Activated CD8-positive, alpha-beta T cell treated with anti-CD3 and anti-CD28 coated beads for 36 hours (primary cell): ENCODE measurements at regions not wholly inside any gene's neighbourhood (a gene's known extent, or its start where the extent isn't known, plus 50 kb on each side); places are given as distances from the start of the nearest gene placed in this dataset.

ENCODE experiments used
- ATAC-seq: fragments of 200-7000 bp; cut with Tn5 transposase; one replicate; pipeline ENCODE4 v1.10.0; 2021; ENCODE audit warnings: mild to moderate bottlenecking, moderate library complexity
- CTCF ChIA-PET: fragments of 350-600 bp; sonication (Branson Sonifier 250); formaldehyde crosslinking; loops from one replicate; lab custom pipeline; 2021; ENCODE audit warnings: antibody characterized with exemption; lab: Charles Lee
- POLR2A ChIA-PET: fragments of 350-600 bp; sonication (Branson Sonifier 250); formaldehyde crosslinking; loops from one replicate; lab custom pipeline; 2021; ENCODE audit warnings: antibody characterized with exemption; lab: Charles Lee
- DNase-seq: peaks from one replicate; pipeline ENCODE4 v3.0.0-alpha.2; 2020
- H3K27ac Mint-ChIP-seq: one replicate; pipeline ENCODE4 v1.8.0; 2021; ENCODE audit warnings: mild to moderate bottlenecking, mixed read lengths
- H3K27me3 Mint-ChIP-seq: one replicate; pipeline ENCODE4 v1.8.0; 2021; ENCODE audit warnings: mixed read lengths
- H3K36me3 Mint-ChIP-seq: one replicate; pipeline ENCODE4 v1.8.0; 2021; ENCODE audit warnings: low read depth, mixed read lengths
- H3K4me1 Mint-ChIP-seq: one replicate; pipeline ENCODE4 v1.8.0; 2021; ENCODE audit warnings: low read depth, mixed read lengths
- H3K4me3 Mint-ChIP-seq: one replicate; pipeline ENCODE4 v1.8.0; 2021; ENCODE audit warnings: mild to moderate bottlenecking, moderate library complexity, mixed read lengths
- H3K9me3 Mint-ChIP-seq: one replicate; pipeline ENCODE4 v1.8.0; 2021; ENCODE audit warnings: mixed read lengths
- intact Hi-C: fragments of 100-400 bp; cut with micrococcal nuclease; formaldehyde crosslinking; loops from one replicate; pipeline ENCODE4 v1.10.0; 2022
- TF ChIP-seq, protein P1 (sequence below): fragments of 200-600 bp; IDR thresholded peaks from one replicate; pipeline ENCODE4 v1.8.0; 2022; ENCODE audit warnings: antibody characterized with exemption, mild to moderate bottlenecking

DNA sequence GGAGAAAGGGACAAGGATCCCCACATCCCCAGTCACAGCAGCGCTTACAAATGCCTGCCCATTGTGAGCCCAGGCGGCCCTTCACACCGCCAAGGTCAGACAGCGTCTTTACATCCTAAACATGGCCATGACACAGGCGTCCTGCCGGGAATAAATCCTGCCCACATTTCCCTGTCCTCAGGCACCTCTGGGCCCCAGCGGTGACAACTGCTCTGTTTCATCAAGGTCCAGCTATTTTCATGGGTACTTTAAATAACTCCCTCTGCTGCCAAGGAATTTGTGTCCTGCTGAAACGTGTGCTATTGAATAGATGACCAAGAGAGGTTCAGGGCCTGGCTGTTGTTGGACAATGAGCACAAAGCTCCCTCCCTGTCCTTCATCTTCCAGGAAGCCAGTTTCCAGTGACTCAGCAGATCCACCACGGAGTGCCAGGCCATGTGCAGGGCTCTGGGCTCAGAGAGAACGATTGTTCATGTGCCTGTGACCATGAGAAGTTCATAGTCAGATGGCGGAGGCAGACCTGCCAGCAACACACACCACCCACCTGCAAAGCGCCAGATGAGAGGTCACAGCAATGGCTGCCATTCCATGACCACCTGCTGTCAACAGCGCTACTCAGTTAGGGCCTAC is 195.8 kb downstream of the MATN1 start:
- TF ChIP-seq, protein P1, sequence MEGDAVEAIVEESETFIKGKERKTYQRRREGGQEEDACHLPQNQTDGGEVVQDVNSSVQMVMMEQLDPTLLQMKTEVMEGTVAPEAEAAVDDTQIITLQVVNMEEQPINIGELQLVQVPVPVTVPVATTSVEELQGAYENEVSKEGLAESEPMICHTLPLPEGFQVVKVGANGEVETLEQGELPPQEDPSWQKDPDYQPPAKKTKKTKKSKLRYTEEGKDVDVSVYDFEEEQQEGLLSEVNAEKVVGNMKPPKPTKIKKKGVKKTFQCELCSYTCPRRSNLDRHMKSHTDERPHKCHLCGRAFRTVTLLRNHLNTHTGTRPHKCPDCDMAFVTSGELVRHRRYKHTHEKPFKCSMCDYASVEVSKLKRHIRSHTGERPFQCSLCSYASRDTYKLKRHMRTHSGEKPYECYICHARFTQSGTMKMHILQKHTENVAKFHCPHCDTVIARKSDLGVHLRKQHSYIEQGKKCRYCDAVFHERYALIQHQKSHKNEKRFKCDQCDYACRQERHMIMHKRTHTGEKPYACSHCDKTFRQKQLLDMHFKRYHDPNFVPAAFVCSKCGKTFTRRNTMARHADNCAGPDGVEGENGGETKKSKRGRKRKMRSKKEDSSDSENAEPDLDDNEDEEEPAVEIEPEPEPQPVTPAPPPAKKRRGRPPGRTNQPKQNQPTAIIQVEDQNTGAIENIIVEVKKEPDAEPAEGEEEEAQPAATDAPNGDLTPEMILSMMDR, result no peak
- ATAC-seq (no peak), DNase-seq (no peak)
- POLR2A ChIA-PET, result no interaction called here
- Mint-ChIP-seq H3K27me3 (peaks cover 8% of the 10 kb centered on the region), H3K4me1 (no peaks in the 10 kb centered on the region), H3K36me3 (no peaks in the 10 kb centered on the region), H3K9me3 (no peaks in the 10 kb centered on the region), H3K27ac (no peak overlapping the region), H3K4me3 (no peak overlapping the region)
- intact Hi-C loops, result no loop called here
- CTCF ChIA-PET, result no interaction called here

DNA sequence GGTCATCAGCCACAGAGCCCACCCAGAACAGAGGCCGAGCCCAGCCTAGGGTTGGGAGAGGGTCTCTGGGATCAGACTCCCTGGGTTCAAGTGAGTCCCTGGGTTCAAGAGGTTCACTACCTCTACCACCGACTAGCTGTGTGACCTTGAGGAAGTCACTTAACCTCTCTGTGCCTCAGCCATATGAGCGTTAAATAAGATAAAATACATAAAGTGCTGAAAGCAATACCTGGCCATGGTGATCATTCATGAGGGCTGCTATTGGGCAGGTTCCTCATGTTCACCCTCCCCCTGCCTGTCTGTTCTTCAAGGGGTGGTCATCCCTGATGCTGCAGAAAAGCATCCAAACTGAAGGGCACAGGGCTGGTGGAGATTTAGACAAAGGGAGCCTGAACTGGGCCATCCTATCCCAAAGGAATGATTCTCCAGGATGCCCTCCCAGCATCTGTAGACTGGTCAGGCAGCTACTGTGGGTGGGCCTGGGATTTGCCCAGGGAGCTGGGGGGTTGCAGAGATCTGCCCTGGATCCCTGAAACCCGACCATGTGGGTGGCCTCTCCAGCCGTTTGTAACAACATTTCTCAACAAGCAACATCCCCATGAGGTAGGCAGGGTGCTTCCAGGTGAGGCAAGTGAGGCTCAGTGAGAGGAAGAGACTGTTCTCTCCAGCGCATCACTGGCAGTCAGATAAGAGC is 196.6 kb downstream of the MATN1 start:
- CTCF ChIA-PET, result no interaction called here
- DNase-seq (no peak), ATAC-seq (no peak)
- peaks cover 13% of the 10 kb centered on the region for H3K27me3 Mint-ChIP-seq
- H3K27ac Mint-ChIP-seq, result no peak overlapping the region
- no peaks in the 10 kb centered on the region for H3K4me1 Mint-ChIP-seq
- no peak overlapping the region for H3K4me3 Mint-ChIP-seq
- POLR2A ChIA-PET, result no interaction called here
- TF ChIP-seq, protein P1, result no peak
- intact Hi-C loops, result no loop called here
- H3K36me3 Mint-ChIP-seq, result no peaks in the 10 kb centered on the region
- no peaks in the 10 kb centered on the region for H3K9me3 Mint-ChIP-seq

DNA sequence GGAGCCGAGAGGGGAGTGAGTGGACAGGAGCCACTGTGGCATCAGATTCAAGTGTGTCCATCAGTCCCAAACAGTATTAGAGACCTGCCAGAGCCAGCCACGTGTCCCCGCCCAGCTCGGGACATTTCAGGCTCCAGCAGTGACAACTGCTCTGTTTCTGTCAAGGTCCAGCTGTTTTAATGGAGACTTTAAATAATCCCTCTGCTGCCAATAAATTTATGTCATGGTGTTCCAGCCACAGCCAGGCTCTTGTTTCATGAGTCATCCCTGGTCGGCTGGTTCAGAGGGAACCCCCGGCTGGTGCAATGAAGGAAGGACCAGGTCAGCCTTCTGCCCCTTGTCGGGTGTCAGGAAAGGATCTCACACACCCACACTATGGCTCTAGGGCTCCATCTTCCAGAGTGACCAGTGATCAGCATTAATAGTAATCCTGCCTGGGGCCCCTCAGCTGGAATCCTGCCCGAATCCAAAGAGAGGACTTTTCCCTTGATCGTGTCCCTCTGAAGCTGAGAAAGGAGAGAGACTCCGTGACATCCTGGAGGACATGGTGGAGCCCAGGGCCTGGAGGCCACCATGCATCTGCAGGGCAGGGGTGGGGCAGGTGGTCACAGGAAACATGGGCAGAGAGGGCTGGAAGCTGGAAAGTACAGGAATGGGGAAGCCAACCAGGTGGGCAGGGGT is 197.3 kb downstream of the MATN1 start:
- no peak overlapping the region for H3K4me3 Mint-ChIP-seq
- H3K36me3 Mint-ChIP-seq, result no peaks in the 10 kb centered on the region
- DNase-seq, result no peak
- TF ChIP-seq, protein P1, result no peak
- no peak for ATAC-seq
- ChIA-PET POLR2A (no interaction called here), CTCF (no interaction called here)
- H3K4me1 Mint-ChIP-seq, result no peaks in the 10 kb centered on the region
- peaks cover 13% of the 10 kb centered on the region for H3K27me3 Mint-ChIP-seq
- no peak overlapping the region for H3K27ac Mint-ChIP-seq
- no peaks in the 10 kb centered on the region for H3K9me3 Mint-ChIP-seq
- intact Hi-C loops, result no loop called here

DNA sequence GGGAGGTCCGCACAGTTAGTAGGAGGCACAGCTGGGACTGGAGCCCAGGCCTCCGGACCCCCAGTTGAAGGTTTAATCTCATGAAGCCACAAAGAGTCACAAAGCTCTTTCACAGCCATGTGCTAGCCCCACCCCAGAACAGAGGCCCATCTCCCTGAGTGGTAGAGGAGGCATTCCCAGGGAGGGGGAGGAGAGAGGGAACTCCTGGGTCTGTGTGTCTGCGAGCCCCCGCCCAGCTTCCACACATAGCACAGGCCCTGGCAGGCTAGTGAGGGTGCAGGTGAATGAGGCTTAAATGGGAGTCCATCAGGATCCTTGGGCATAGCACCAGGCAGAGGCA is 197.8 kb downstream of the MATN1 start:
- H3K9me3 Mint-ChIP-seq, result no peaks in the 10 kb centered on the region
- TF ChIP-seq, protein P1, result no peak
- DNase-seq (no peak), ATAC-seq (no peak)
- CTCF ChIA-PET, result no interaction called here
- peaks cover 13% of the 10 kb centered on the region for H3K27me3 Mint-ChIP-seq
- intact Hi-C loops, result no loop called here
- POLR2A ChIA-PET, result no interaction called here
- H3K36me3 Mint-ChIP-seq, result no peaks in the 10 kb centered on the region
- no peaks in the 10 kb centered on the region for H3K4me1 Mint-ChIP-seq
- H3K27ac Mint-ChIP-seq, result no peak overlapping the region
- no peak overlapping the region for H3K4me3 Mint-ChIP-seq
